Epithelial cell of prostate (primary cell): ENCODE measurements at regions not wholly inside any gene's neighbourhood (a gene's known extent, or its start where the extent isn't known, plus 50 kb on each side); places are given as distances from the start of the nearest gene placed in this dataset.
"Not testable (repeated sequence)": the region's sequence is repeated elsewhere in the genome, so short reads cannot be mapped to it uniquely, and the experiment has no call there.

Source experiments
- DNase-seq: peaks from one replicate; pipeline ENCODE4 v3.0.0-alpha.2; 2011; ENCODE audit warnings: low read depth, low spot score
- H3K27ac ChIP-seq: fragments of 450-650 bp; 2 replicates; pipeline ENCODE4 v1.5.1; 2017; ENCODE audit warnings: mild to moderate bottlenecking

DNA sequence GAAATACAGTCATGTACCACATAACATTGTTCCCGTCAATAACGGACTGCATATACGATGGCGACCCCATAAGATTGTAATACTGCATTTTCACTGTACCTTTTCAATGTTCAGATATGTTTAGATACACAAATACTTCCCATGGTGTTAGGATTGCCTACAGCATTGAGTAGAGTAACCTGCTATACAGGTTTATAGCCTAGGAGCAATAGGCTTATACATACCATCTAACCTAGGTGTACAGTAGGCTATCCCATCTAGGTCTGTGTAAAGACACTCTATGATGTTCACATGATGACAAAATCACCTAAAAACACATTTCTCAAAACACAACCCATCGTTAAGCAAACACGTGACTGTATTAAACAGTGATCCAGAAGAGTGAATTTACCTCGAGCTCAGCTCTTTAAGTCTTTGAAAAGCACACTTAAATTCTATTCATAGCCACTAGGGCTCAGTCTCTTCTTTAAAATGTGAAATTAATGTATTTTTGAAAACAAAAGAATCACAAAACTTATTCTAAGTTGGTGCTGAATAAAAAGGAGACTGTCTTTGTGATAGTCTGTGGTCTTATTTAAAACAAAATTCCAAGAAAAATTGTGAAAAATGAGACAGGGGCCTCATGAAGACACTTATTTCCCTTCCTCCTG is 239.1 kb upstream of the ARID2 start:
- H3K27ac ChIP-seq: no peak overlapping the region
- DNase-seq: no peak

DNA sequence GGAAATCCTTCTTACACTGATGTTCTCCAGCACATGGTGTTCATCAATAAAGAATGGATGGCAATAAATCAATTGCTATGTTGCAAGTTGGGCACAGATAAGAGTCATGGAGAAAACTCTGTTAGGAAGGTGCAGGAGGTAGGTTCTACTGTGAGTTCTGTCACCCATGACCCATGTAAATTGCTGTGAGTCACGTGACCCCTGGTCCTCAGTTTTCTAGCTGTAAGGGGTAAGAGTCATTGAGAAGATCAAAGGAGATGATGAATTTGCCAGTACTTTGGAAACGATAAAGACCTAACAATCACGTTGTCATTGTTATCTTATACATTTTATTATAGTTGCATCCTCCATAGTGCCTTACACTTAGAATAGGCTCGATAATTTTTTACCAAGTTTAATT is 235.2 kb upstream of the ARID2 start:
- no peak for DNase-seq
- no peak overlapping the region for H3K27ac ChIP-seq

DNA sequence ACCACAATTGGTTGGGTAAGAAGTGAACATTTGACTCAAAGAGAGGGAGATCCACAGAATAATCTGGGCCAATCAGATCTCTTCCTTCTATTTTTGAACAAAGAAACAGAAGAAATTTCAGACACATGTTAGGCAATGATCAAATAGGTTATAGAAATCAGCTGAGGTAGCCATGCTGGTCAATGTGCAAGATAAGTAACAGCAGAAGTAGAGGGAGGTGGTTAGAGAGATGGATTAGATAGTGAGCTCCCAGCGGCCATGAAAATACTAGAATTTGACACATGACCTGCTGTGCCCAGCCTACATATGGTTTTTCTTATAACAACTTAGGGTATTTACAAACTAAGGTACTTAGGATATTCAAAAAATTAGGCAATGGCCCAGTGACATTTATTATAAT is 230.9 kb upstream of the ARID2 start:
- no peak overlapping the region for H3K27ac ChIP-seq
- no peak for DNase-seq

DNA sequence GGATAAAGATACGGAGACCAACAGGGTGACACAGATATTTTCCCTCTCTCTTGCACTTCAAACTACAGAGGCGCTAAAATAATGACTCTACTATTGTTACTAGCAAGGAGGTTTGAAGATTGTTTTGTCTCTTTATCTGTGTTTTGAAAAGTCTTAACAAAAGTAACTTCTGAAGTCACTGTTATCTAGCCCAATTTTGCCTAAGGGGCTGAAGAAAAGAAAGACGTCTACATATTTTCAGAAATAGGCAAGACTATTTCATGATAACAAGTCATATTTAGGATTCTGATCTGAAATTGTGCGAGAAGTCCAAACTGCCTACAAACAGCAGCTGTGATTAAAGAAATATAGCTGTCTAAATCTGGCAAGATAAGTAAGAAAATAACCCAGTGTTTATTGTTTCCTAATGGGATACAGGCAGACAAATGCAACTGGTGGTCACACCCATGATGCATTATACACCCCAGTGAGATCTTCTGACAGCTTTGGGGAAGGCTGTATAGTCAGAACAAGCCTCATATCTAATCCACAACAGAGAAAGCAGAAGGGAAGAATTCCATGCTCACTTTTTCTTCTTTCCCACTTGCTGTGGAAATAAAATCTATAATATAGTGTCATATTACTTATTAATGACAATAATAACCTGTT is 226.9 kb upstream of the ARID2 start:
- no peak for DNase-seq
- H3K27ac ChIP-seq: no peak overlapping the region

DNA sequence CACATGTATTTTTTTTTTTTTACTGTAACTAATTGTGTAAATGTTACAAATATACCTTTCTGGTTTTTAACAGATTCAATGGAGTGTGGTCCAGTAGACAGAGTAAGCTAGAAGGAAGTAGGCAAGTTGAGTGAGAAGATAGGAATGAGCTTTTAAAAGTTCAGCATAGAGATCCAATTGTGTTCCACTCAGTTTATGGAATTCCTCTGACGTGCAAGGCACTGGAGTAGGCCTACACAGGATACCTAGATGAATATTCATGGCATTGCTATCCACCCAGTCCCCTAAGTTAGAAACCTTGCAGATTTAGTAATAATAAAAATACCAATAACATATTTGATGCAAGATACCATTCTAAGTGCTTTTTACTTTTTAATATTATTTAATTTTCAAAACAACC is 225.6 kb upstream of the ARID2 start:
- H3K27ac ChIP-seq: no peak overlapping the region
- DNase-seq: no peak

DNA sequence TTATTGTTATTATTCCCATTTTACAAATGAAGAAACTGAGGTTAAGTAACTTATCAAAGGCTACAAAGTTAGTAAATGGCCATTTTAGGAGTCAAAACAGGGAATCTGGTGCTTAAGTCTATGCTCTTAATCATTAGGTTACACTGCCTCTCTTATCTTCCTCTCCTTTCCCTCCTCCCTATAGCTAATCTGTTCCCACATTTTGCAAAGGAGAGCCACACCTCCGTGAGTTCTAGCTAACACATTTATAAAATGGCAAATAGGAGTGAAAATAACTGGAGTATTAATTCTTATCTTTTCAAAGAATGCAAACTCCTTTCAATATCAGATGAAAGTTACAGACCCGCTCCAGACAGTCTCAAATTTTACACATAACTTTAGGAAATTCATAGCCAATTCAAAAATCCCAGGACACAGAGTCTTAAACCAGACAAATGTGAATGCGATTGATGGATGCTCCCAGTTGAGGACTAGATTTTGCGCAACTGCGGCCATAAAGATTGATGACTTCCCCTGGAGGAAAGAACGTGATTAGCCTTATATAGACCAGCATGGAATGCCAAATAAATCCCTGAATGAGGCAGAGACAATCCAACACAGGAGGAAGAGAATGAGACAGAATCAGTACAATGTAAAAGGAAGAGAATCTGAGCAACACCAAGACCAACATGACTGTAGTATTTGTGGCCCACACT is 225.0 kb upstream of the ARID2 start:
- no peak for DNase-seq
- no peak overlapping the region for H3K27ac ChIP-seq

DNA sequence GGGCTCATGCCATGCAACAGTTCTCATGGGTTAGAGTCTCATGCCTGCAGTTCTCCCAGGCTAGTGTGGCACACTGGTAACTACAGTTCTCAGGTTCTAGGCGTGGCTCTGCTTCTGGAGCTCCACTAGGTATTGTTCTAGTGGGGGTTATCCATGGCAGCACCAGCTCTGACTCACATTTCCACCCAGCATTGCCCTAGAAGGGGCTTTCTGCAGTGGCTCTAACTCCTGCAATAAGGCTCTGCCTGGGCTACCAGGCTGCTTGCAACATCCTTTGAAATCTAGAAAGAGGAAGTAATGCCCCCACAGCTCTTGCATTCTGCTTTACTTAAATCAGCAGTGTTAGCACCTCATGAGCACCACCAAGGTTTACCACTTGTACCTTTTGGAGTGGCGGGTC is 220.3 kb upstream of the ARID2 start:
- peak; percentile 22 for DNase-seq
- H3K27ac ChIP-seq: no peak overlapping the region

DNA sequence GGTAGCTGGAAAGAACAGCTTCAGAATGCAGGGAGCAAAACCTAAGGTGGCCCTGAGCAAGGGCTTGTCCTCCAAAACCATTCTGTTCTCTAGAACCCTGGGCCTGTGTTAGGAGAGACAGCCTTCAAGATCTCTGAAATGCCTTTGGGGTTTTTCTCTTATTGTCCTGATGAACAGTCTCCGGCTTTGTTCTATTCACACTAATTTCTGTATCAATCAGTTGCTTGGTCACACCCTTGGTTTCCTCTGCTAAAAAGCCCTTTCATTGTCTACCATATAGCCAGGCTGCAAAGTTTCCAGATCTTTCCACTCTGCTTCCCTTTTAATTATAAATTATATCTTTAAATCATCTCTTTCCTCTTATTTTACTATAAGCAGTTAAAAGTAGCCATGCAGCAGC is 219.9 kb upstream of the ARID2 start:
- no peak for DNase-seq
- H3K27ac ChIP-seq: no peak overlapping the region

DNA sequence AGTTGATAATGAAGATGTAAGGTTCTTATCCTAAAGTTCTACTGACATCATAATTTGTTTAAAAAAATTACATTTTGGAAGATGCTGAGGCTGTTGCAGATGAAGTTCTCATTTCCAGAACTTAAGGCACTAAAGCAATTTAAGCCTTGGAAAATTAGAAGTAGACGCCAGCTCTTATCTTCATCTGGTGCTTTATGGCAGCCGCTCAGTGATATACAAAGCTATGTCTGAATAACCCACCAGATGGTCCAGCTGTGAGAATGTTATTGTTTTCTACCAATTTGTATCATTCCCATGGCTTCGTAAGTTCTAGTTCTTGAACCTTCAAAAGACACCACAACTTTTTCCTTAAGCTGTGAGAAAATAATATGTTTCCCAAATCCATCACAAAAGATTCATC is 212.1 kb upstream of the ARID2 start:
- no peak overlapping the region for H3K27ac ChIP-seq
- no peak for DNase-seq

DNA sequence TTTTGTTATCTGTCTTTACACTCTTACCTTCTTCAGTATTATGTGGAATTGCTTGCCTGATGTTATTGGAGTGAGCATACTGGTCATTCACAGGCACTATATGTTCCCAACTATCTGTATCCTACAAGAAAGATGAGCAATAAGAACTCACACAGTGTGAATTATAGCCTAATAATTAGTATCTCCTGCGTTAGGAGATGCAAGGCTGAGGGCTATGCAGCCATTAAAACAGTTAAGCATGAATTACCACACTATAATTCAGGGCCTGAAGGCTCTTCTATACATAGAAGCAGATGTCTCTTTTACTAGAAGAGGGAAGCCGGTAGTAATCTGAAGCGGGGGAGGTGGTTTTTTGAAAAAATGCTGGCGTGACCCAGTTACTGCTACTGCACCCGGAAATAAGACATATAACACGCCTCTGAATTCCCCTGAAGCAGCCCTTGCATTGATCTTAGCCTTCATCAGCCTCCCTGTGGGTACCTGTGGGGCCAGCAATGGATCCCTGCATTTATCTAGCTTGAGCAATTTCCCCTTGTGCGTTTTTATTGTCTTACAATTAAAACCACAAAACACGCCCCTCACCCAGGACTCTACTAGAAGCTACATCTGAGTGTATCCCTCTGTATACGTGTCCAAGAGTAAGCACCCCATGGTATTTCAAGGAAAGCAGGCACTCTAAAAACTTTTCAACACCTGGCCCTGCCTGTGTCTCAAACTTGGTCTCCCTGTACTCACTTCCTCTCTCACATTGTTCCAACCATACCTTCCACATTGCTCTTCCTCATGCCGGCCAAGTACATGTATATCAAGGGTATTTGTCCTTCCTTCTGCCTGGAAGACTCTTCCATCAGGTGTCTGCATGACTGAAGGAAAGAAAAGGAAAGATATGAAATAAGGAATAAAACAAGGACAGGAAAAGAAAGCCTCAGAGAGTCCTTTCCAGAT is 210.9 kb upstream of the ARID2 start:
- no peak overlapping the region for H3K27ac ChIP-seq
- DNase-seq: no peak

DNA sequence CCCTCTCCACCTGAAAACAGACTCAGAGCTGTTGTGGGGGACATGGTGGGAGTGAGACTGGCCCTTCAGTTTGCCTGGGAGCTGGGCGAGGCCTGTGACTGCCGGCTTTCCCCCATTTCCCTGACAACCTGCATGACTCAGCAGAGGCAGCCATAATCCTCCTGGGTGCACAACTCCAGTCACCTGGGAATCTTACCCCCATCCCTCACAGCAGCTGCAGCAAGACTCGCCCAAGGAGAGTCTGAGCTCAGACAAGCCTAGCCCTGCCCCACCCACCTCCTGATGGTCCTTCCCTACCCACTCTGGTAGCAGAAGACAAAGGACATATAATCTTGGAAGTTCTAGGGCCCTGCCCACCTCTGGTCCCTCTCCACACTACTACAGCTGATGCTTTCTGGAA is 207.3 kb upstream of the ARID2 start:
- DNase-seq: no peak
- no peak overlapping the region for H3K27ac ChIP-seq

DNA sequence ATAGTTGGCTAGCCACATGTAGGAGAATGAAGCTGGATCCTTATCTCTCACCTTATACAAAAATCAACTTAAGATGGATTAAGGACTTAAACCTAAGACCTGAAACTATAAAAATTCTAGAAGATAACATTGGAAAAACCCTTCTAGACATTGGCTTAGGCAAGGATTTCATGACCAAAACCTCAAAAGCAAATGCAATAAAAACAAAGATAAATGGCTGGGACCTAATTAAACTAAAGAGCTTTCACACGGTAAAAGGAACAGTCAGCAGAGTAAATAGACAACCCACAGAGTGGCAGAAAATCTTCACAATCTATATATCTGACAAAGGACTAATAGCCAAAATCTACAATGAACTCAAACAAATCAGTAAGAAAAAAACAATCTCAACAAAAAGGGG is 202.7 kb upstream of the ARID2 start:
- not testable (repeated sequence) for DNase-seq, H3K27ac ChIP-seq

DNA sequence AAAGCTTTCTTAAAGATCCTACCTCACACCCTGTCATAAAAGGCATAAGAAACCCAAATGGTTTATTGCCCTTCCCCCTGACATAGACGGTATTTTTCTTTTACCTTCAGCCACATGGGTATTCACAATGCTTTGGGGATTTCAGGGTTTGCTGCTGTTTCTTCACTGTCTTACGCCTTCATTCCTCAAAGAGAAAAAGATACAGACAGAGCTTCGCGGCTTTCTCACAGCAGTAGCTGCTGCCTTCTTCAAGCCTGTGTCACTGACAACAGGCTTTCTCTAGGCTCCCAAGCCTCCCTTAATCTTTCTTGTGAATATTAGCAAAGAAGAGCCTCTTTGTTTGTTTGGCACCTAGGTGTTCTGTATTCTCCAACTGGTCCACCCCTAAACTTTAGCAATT is 197.4 kb upstream of the ARID2 start:
- no peak overlapping the region for H3K27ac ChIP-seq
- no peak for DNase-seq

DNA sequence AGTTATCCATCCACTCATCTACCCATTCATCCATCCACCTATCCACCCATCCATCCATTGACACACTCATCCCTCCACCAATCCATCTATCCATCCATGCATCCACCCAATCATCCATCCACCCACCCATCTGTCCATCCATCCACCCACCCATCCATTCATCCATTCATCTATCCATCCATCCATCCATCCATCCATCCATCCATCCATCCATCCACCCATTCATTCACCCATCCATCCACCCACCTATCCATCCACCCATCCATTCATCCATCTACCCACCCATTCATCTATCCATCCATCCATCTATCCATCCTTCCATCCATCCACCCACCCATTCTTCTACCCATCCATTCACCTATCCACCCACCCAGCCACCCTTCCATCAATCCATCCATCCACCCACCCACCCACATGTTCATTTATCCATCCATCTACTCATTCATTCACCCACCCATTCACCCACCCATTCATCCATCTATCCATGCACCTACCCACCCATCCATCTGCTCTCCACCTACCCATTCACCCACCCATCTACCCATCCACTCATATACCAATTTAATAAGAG is 193.8 kb upstream of the ARID2 start:
- H3K27ac ChIP-seq: no peak overlapping the region
- DNase-seq: no peak

DNA sequence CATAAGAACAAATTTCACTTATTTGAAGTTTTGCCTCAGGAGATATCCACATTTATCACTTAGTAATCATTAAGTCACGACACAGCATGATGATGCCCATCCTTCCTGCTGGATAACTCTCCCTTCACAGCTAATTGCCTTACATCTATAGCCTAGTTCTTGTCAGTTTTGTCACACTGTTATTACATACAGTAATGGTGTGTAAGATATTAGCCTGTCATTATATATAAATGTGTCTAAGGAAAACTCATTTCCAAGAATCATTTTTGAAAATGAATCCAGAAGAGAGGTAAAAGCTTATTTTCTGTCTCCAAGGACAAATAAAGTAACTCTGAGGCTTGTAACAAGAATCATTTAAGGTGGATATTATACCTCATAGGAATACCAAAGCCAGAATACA is 193.2 kb upstream of the ARID2 start:
- no peak for DNase-seq
- no peak overlapping the region for H3K27ac ChIP-seq

DNA sequence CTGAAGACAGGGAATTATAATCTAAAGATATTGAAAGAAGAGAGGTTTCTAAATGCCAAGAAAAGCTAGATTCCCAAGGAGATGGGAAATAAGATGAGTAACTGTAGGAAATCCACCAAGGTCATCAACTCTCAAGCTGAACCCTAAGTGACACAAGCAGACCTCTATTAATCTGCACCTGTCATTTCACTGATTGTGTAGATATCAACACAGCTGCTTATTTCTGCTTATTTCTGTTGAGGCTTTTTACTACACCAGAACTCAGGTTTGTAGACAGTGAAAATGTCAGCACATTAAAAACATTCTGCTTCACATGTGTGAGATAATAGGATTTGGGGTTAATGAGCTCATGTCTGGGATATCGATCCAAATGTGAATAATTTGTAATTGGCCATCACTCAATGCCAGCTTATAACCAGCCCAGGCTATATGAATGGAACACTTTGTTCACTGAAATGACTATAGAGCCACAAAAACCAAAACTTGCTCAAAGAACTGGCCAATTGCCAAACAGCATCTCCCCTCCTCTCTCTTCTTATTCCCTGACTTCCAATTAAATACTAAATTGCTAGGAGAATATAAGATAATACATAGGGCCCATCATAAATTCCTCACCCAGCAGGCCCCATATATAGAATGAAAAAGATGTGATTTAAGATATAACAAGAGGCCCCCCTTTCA is 188.7 kb upstream of the ARID2 start:
- H3K27ac ChIP-seq: no peak overlapping the region
- DNase-seq: no peak

DNA sequence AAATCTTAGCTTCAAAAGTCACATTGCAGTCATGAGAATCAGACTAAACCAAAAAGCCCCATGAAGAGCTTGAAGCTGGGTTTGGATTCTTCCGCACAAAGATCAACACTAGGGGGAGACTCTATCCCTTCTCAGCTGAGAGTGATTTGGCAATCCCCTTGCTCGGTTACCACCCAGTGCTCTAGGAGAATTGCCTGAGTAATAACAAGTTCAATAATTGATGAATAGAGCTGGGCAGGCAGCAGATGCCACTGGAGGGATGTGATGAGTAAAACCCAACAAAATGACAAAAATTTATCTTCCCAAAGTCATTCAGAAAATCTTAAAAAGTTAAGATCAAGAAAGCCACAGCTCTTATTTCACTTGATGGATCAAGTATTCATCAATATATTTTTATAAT is 185.6 kb upstream of the ARID2 start:
- no peak overlapping the region for H3K27ac ChIP-seq
- DNase-seq: peak; percentile 14

DNA sequence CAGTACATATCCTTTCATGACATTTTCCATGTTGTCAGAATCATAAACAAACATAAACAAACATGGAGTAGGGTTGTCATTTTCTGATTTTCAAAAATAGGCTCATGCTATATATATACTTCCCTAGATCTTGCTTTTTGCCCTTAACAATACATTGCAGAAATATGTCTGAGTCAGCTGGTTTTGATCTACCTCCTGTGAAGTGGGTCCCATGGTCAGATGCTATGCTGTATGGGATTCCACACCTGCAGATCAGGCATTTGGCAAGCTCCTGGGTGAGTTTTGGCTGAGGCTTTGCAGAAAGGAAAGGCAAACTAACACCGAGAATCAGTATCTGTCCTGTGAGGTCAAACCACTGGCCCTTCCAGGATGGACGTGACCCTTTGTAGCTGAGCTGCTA is 183.0 kb upstream of the ARID2 start:
- DNase-seq: no peak
- H3K27ac ChIP-seq: no peak overlapping the region

DNA sequence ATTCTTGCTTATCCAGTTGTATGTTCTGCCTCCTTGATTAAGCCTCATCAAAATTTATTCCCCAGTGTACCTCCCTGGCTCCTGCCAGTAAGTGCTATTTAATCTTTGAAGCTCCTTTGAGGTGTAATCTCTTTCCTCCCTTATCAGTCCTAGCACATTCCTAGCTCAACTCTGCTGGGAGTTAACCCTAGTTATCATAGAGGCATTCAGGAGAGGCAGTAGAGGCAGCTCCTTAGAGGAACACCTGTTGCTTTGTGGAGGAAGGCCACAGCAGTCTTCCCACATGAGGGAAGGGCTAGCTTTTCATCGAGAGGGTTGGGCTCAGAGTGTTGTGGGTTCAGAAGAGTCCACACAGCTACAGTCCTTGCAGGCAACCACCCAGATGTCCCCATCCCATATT is 182.4 kb upstream of the ARID2 start:
- no peak overlapping the region for H3K27ac ChIP-seq
- no peak for DNase-seq

DNA sequence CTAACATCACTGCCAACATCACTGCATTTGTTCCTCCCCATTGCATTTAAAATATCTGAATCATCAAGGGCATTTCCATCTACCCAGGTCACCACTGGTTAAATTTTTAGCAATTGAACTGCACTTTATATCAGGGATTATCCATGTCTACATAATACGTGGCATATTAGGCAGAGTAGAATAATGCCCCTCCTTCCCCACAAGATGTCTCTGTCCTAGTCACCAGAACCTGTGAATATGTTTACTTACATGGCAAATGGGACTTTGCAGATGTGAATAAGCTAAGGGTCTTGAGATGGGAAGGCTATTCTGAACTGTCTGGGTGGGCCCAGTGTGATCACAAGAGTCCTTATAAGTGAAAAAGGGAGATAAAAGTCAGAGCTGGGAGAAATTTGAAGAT is 181.7 kb upstream of the ARID2 start:
- no peak for DNase-seq
- no peak overlapping the region for H3K27ac ChIP-seq
